GM12874 (cell line): ENCODE measurements at regions not wholly inside any gene's neighbourhood (a gene's known extent, or its start where the extent isn't known, plus 50 kb on each side); places are given as distances from the start of the nearest gene placed in this dataset.

Source experiments
- CTCF ChIP-seq: IDR thresholded peaks from 2 replicates; pipeline ENCODE4 v1.5.1; 2011; ENCODE audit warnings: low read depth, mild to moderate bottlenecking, control low read depth, low read length, moderate library complexity; ENCODE audit not compliant: insufficient read depth

DNA sequence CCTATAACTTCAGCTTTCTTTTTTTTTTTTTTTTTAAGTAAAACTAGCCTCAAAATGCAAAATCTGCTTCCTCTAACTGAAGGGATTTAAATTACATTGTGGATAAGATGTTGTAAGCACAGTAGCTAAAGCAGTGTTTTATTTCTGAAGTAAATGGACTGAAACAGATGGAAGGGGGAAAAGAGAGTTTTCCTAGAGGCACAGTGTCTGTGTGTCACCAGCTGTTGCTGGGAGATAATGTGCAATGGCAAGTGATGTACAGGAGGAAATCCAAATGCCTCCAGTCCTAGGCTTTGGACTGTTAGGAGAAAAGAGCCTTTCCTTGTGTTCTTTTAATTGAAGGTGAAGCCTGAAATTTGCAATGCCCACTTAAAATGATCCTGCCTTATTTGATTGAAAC is 672.1 kb downstream of the GRXCR1 start:
- TF ChIP-seq CTCF, result no peak

DNA sequence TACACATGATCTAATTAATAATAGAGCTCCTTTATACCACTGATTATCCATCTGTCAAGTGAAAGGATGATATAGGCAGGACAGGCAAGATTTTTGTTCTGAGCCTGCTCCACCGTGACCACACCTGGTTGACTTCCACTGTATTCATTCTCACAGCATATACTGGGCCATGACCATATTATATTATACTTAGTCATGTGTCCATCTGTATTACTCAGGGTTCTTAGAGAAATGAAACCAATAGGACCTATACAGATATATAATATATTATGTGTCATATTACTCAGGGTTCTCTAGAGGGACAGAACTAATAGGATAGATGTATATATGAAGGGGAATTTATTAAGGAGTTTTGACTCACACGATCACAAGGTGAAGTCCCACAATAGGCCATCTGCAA is 675.1 kb downstream of the GRXCR1 start:
- no peak for TF ChIP-seq CTCF

DNA sequence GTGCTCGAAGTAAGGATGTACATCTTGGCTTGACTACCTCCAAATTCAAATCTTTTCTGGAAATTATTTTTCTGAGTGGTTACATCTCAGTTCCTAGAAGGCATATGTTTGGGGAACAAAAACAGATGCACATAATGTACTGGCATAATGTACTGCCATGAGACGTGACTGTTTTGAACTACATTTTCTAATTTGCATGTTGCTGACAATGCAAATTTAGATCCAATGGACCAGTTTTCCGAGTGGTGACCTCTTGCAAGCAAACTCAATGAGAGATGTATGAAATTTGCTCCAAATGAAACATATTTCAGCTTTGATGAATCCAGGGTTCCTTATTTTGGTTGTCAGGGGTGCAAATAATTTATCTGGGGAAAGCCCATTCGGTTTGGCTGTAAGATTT is 694.3 kb downstream of the GRXCR1 start:
- no peak for TF ChIP-seq CTCF

- TF ChIP-seq CTCF, result no peak
Observed at GRCh38 chr4:43587758-43588157, 695.2 kb downstream of the GRXCR1 start.

- TF ChIP-seq CTCF, result no peak
Observed at GRCh38 chr4:43607400-43607799, 714.9 kb downstream of the GRXCR1 start.

GRCh38 chr4:43607827-43608461 is 715.4 kb downstream of the GRXCR1 start:
- TF ChIP-seq CTCF, result no peak

- TF ChIP-seq CTCF, result no peak
Observed at GRCh38 chr4:43619219-43619618, 726.7 kb downstream of the GRXCR1 start.

DNA sequence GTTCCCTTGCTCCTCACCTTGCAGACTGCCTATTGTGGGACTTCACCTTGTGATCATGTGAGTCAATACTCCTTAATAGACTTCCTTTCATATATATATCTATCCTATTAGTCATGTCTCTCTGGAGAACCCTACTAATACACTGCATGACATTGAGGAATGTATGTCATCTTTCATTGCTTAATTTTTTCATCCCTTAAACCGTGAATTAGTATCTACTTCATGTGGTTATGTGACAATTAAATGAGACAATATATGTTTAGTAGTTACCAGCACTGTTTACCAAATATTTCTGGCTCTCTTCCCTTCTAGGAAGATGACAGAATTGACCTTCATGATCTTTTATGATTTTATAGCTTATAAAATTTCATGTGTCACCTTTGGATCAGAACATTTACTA is 759.5 kb downstream of the GRXCR1 start:
- no peak for TF ChIP-seq CTCF
